GM13977 (cell line): ENCODE measurements at regions not wholly inside any gene's neighbourhood (a gene's known extent, or its start where the extent isn't known, plus 50 kb on each side); places are given as distances from the start of the nearest gene placed in this dataset.

ENCODE experiments used
- DNase-seq: peaks from one replicate; pipeline ENCODE4 v3.0.0; 2012; ENCODE audit warnings: low spot score
- CTCF ChIP-seq: IDR thresholded peaks from 2 replicates; pipeline ENCODE4 v1.5.1; 2012; ENCODE audit warnings: mild to moderate bottlenecking, control low read depth; ENCODE audit not compliant: insufficient read depth; ENCODE audit errors: extremely low read depth, missing control alignments
- in situ Hi-C: fragments of 300-500 bp; cut with MboI; formaldehyde crosslinking; loops from one replicate; pipeline ENCODE4 v1.12.0; 2022; ENCODE audit warnings: low sequenced_read_pairs, low pct_unique_long_range_greater_than_20kb, mixed read lengths, inconsistent platforms; ENCODE audit not compliant: unreplicated experiment

GRCh38 chr10:61098966-61099365, 155.0 kb upstream of the RHOBTB1 start:
- in situ Hi-C loops, result no loop called here
- no peak for TF ChIP-seq CTCF

GRCh38 chr10:61097026-61097425, 153.0 kb upstream of the RHOBTB1 start:
- no peak for TF ChIP-seq CTCF
- in situ Hi-C loops, result no loop called here
- DNase-seq, result no peak

More at GRCh38 chr10:61098966-61099365, 155.0 kb upstream of the RHOBTB1 start:
- no peak for DNase-seq

- no peak for DNase-seq
- TF ChIP-seq CTCF, result no peak
- in situ Hi-C loops, result no loop called here
These were observed 152.1 kb upstream of the RHOBTB1 start for GRCh38 chr10:61096056-61096455.

GRCh38 chr10:61091531-61091930, 147.5 kb upstream of the RHOBTB1 start:
- in situ Hi-C loops, result no loop called here
- no peak for TF ChIP-seq CTCF
- DNase-seq, result no peak

- TF ChIP-seq CTCF, result no peak
- DNase-seq, result no peak
- in situ Hi-C loops, result no loop called here
These were observed 145.3 kb upstream of the RHOBTB1 start for GRCh38 chr10:61089251-61089650.

- DNase-seq, result no peak
- no peak for TF ChIP-seq CTCF
- in situ Hi-C loops, result no loop called here
These were observed 140.5 kb upstream of the RHOBTB1 start for GRCh38 chr10:61084493-61084892.

GRCh38 chr10:61081301-61081700, 137.3 kb upstream of the RHOBTB1 start:
- TF ChIP-seq CTCF, result no peak
- in situ Hi-C loops, result no loop called here
- no peak for DNase-seq
